ENCODE measurements at regions not wholly inside any gene's neighbourhood (a gene's known extent, or its start where the extent isn't known, plus 50 kb on each side); places are given as distances from the start of the nearest gene placed in this dataset.
"Not testable (repeated sequence)": the region's sequence is repeated elsewhere in the genome, so short reads cannot be mapped to it uniquely, and the experiment has no call there.

DNA sequence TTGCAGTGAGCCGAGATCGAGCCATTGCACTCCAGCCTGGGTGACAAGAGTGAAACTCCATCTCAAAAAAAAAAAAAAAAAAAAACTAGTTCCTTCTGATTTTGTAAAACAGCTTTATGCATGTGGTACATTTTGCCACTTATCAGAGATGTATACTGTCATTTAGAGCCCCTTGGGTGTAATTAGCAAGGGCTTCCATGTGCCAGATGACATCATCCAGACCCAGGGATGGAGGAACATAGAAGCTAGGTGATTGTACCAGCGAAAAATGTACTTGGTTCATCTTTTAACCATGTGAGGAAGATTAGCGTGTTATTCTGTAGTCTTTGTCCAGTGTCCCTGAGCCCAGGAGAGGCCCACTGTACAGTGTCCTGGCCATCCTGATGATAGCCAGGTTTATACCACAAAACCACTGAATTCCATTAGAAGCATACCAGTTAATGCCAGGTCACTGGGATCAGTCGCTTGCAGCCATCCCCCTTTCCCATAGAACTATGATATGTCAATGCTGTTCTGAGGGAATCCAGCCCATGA lies 239.3 kb upstream of the SGCD start:
- DNase-seq = no peak

- not testable (repeated sequence) for DNase-seq
Observed at GRCh38 chr5:156089955-156090940, 236.7 kb upstream of the SGCD start.

DNA sequence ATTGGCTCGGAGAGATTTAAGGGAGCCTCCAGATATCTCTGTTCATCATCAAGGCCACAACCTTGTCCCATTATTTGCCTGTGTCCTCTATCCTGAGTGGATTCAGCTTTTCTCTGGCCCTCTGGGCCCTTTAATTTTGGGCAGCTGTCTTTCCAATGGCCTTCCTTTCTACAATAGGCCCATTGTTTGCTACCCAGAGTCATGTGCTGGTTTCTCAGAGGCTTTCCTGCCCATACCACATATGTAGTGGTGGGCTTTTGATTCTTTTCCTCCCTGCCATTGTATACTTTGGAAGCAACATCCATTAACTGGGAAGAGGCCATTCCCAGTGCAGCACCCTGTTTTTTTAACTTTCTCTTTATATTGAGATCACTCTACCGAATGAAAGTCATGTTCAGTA lies 233.9 kb upstream of the SGCD start:
- no peak for DNase-seq

GRCh38 chr5:156094001-156094400 lies 233.0 kb upstream of the SGCD start:
- peak; percentile 22 for DNase-seq

DNA sequence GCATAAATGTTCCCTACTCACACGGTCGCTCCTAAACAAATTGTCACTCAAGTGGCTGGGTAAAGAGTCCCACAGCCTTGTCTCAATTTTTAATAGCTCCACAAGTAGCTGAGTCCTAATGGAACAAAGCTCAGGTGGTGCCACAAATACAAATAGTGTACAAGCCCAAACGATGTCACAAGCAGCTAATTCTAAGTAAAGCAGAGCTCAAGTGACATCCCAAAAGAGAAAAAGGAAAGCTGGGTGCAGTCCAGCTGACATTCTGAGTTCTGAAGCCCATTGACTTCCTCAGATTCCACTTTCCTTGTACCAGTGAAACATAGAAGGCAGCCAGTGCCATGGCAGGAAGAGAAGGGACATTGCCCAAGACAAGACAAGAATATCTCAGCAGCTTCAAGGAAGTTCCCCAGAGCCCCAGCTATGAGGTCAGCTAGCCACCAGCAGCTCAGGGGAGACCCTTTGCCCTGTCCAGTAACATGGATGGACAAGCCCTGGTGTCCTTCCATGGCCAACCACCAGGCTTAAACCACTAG lies 231.2 kb upstream of the SGCD start:
- no peak for DNase-seq

GRCh38 chr5:156096259-156096658 lies 230.7 kb upstream of the SGCD start:
- no peak for DNase-seq

GRCh38 chr5:156103155-156103885 lies 223.6 kb upstream of the SGCD start:
- no peak for DNase-seq

DNA sequence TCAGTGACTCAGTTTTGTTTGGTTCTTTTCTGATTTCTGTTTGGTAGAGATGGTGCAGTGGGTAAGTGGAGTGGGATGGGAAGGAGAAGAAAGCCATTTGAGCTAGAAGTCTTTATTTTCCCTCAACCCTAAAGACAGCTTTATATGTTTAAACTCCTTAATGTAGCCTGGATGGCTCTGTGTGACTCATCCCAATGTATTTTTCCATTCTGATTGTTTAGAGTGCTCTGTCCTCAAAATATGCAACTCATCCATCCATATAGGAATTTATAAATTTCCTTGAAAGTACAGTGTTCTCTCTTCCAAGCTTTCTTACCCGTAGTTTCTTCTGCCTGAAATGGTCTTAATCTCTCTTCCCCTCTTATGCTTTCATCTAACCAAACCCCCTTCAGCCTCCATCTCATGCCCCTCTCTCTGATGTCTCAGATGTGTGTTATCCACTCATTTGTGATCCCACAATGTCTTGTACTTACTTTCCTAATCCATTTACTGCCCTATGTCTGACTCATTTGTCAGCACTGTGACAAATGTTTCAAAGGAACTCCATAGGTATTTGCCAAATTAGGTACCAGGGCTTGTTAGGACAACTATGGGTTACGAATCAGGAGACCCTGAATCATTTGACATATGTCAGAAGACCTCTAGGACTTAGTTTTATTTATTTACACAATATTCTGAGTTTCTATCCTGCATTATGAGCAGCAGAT lies 217.5 kb upstream of the SGCD start:
- DNase-seq = no peak

GRCh38 chr5:156119692-156120091 lies 207.3 kb upstream of the SGCD start:
- no peak for DNase-seq

- DNase-seq = no peak
Observed at GRCh38 chr5:156120777-156121176, 206.2 kb upstream of the SGCD start.

DNA sequence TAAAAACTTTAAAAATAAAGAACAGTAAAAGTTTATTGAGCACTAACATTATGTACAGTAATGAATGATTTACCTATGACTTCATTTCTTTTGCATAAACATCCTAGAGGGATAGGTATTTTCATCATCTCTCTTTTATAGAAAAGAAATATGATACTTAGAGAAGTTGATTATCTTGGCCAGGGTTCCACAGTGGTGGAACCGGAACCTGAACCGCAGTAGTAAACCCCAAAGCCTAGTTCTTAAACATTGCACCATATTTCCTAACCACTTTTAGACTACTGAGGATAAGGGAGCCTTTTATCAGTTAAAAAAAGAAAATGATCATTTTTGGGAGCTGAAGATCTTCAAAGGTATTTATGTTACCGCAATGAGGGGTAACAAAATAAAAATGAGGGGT lies 205.7 kb upstream of the SGCD start:
- no peak for DNase-seq

- DNase-seq = no peak
Observed at GRCh38 chr5:156121882-156122281, 205.1 kb upstream of the SGCD start.

GRCh38 chr5:156124708-156125107 lies 202.3 kb upstream of the SGCD start:
- no peak for DNase-seq

GRCh38 chr5:156125118-156125517 lies 201.8 kb upstream of the SGCD start:
- no peak for DNase-seq

DNA sequence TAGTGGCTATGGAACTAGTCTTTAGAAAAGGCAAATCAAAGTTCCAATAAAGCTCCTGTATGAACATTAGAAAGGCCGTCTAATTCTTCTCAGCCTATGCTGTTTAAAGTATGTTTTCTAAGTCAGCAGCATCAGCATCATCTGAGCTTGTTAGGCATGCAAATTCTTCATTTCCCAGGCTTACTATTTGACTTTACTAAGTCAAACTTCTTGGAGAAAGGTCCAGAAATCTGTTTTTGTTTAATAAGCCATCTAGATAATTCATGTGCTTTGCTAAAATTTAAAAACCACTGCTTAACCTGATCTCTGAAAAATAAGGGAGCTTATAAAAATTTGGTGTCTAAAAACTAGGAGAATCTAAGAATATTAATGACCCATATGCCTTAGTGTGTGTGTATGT lies 200.2 kb upstream of the SGCD start:
- DNase-seq = no peak

DNA sequence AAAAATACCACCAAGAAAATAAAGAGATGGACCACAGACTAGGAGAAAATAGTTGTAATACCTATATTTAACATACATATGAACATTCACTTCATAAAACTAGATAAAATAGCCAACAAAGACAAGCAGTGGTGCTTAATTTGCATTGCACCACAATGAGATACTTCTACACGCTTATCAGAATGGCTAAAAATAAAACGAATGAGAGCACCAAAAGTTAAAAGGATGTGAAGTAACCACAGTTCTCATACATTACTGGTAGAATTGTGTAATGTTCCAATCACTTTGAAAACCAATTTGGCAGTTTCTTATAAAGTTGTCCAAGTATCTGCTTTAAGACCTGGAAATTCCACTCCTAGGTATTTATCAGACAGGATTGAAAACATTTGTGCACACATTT lies 198.9 kb upstream of the SGCD start:
- DNase-seq = no peak

DNA sequence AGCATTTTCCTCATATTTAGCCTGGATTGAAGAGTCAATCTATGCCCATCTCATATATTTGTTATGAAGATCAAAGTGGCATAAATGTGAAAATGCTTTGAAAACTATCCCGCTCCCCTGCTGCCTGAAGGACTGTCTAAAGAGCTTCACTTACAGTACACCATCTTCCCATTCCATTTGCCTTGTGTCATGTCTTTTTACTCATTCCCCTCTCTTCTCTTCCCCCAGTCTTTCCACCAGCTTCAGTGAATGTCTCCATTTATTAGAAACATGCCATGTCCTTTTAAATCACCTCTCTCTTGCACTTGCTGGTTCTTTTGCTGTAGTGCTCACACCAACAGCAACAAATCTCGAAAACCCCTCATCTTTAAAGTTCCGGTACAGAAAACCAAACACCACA lies 192.7 kb upstream of the SGCD start:
- no peak for DNase-seq

DNA sequence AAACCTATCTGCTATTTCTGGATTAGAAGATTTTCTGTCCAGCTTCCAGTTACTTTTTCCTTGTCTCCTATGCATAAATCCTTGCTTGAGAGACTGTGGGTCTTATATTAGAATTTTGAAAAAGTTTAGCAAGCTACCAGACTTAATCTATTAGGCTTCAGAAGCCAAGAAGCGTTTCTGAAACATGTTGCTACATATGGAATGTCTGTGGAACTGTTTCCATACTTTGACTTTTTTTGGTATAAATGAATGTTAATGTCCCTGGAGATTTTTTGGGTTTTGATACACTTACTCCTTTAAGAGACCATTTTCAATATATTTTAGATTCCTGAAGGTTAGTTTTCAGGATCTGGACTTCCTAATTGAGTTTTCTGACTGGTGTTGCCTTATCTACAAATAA lies 191.4 kb upstream of the SGCD start:
- DNase-seq = no peak

GRCh38 chr5:156137071-156137869 lies 189.7 kb upstream of the SGCD start:
- DNase-seq = no peak

DNA sequence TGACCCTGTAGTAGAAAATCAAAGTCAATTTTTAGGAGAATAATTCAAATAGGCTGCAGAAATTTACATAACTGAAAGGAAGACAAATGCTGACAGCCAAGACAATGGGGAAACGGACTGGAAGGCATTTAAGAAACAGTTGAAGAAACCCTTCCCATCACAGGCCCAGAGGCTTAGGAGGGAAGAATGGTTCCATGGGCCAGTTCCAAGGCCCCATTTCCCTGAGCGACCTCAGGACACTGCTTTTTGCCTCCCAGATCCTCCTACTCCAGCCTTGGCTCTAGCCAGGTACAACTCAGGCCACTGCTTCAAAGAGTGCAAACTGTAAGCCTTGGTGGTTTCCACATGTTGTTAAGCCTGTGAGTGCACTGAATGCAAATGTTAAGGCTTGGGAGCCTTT lies 184.1 kb upstream of the SGCD start:
- no peak for DNase-seq

GRCh38 chr5:156147261-156147943 lies 179.6 kb upstream of the SGCD start:
- no peak for DNase-seq

All from occipital lobe (tissue), 1 donor.